Cortex of kidney (tissue), 1 donor: ENCODE measurements at regions not wholly inside any gene's neighbourhood (a gene's known extent, or its start where the extent isn't known, plus 50 kb on each side); places are given as distances from the start of the nearest gene placed in this dataset.
"Not testable (repeated sequence)": the region's sequence is repeated elsewhere in the genome, so short reads cannot be mapped to it uniquely, and the experiment has no call there.

ENCODE experiments used
- DNase-seq: peaks from one replicate; lab custom pipeline; 2025; lab: John Stamatoyannopoulos, UW

- no peak for DNase-seq
Observed at GRCh38 chr2:176763851-176764404, 448.7 kb upstream of the HNRNPA3 start.

- no peak for DNase-seq
Observed at GRCh38 chr2:176764921-176765320, 447.7 kb upstream of the HNRNPA3 start.

- no peak for DNase-seq
Observed at GRCh38 chr2:176766005-176766404, 446.6 kb upstream of the HNRNPA3 start.

GRCh38 chr2:176768185-176768584 lies 444.4 kb upstream of the HNRNPA3 start:
- DNase-seq, result no peak

GRCh38 chr2:176769021-176769420 lies 443.6 kb upstream of the HNRNPA3 start:
- DNase-seq, result no peak

GRCh38 chr2:176769499-176770370 lies 442.9 kb upstream of the HNRNPA3 start:
- DNase-seq, result no peak

GRCh38 chr2:176772816-176773215 lies 439.8 kb upstream of the HNRNPA3 start:
- no peak for DNase-seq

GRCh38 chr2:176774766-176775451 lies 437.7 kb upstream of the HNRNPA3 start:
- no peak for DNase-seq

GRCh38 chr2:176777262-176777661 lies 435.3 kb upstream of the HNRNPA3 start:
- DNase-seq, result no peak

GRCh38 chr2:176779917-176780316 lies 432.7 kb upstream of the HNRNPA3 start:
- no peak for DNase-seq

- DNase-seq, result no peak
Observed at GRCh38 chr2:176780348-176780747, 432.2 kb upstream of the HNRNPA3 start.

GRCh38 chr2:176781570-176782217 lies 430.9 kb upstream of the HNRNPA3 start:
- DNase-seq, result no peak

GRCh38 chr2:176784633-176785200 lies 427.9 kb upstream of the HNRNPA3 start:
- no peak for DNase-seq

- no peak for DNase-seq
Observed at GRCh38 chr2:176789751-176790150, 422.8 kb upstream of the HNRNPA3 start.

GRCh38 chr2:176790468-176790867 lies 422.1 kb upstream of the HNRNPA3 start:
- no peak for DNase-seq

GRCh38 chr2:176793792-176794191 lies 418.8 kb upstream of the HNRNPA3 start:
- DNase-seq, result no peak

- DNase-seq, result no peak
Observed at GRCh38 chr2:176794392-176794791, 418.2 kb upstream of the HNRNPA3 start.

GRCh38 chr2:176795823-176796222 lies 416.8 kb upstream of the HNRNPA3 start:
- DNase-seq, result no peak

GRCh38 chr2:176796677-176797076 lies 415.9 kb upstream of the HNRNPA3 start:
- not testable (repeated sequence) for DNase-seq

- DNase-seq, result no peak
Observed at GRCh38 chr2:176804392-176804791, 408.2 kb upstream of the HNRNPA3 start.

- no peak for DNase-seq
Observed at GRCh38 chr2:176805345-176805744, 407.2 kb upstream of the HNRNPA3 start.

GRCh38 chr2:176812246-176812775 lies 400.3 kb upstream of the HNRNPA3 start:
- DNase-seq, result no peak
